HG03469 (cell line): ENCODE measurements at regions not wholly inside any gene's neighbourhood (a gene's known extent, or its start where the extent isn't known, plus 50 kb on each side); places are given as distances from the start of the nearest gene placed in this dataset.

Experiments
- ATAC-seq: cut with Tn5 transposase; IDR thresholded peaks from one replicate; pipeline ENCODE4 v1.9.1; 2021; ENCODE audit warnings: mild to moderate bottlenecking, moderate library complexity, moderate number of reproducible peaks; ENCODE audit not compliant: unreplicated experiment

DNA sequence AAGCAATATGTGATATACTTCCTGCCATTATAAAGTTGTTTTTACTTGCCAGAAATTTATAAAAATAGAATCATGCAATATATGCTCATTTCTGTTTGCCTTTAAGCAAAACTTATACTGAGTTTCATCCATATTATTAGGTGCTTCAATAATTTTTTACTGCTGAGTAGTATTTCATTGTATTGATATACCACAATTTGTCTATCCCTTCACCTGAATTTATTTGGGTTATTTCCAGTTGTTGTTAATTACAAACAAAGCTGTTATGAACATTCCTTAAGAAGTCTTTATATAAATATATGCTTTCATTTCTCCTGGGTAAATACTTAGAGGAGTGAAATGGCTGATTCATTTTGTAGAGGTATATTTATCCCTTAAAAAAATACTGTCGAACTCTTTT lies 864.1 kb downstream of the HACE1 start:
- no peak for ATAC-seq

DNA sequence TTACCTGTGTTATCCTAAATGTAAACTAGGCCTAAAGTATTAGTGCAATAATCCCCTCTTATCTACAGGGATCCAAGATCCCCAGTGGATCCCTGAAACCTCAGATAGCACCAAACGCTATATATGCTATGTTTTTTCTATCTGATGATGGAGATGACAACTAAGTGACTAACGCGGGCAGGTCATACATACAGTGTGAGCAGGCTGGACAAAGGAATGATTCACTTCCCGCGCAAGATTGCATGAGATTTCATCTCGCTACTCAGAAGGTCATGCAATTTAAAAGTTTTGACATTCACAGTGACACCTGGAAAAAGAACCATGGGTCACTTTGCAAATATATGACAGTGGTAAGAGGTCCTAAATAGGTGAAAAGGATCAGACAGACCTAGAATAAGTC lies 875.9 kb downstream of the HACE1 start:
- no peak for ATAC-seq

DNA sequence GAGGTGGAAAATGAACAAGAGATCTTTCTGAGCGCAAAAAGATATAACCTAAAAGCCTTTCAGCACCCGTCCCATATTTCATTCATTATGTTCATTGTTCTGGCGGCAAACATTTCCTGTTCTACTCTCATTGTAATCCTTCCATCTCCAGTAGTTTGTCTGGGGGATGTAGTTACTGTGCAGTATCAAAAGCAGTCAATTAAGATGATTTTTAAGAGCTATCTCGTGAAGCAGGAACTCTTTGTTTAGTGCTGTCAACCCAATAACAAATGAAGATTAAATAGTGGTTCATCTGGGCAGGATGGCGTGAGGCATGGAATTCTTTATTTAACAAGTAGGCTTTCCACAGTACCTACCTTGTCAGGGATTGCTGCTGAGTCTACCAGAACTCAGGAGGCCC lies 876.7 kb downstream of the HACE1 start:
- ATAC-seq = no peak

DNA sequence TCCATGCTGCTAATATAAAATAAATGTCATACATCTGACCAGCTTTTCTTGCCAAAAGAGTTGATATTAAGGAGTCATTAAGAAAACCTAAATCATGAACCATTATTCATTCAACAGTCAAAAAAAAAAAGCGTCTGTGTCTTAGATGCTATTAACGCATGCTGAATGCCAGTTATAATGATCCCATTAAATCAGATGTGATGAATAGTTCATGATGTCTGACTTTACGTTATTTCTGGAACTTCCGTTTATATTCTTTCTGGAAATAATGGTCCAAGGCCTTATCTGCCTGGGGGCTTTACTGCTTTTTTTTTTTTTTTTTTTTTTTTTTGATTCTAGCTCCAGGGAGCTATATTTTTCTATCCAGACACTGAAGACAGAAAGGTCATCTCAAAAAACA lies 877.1 kb downstream of the HACE1 start:
- ATAC-seq = no peak

DNA sequence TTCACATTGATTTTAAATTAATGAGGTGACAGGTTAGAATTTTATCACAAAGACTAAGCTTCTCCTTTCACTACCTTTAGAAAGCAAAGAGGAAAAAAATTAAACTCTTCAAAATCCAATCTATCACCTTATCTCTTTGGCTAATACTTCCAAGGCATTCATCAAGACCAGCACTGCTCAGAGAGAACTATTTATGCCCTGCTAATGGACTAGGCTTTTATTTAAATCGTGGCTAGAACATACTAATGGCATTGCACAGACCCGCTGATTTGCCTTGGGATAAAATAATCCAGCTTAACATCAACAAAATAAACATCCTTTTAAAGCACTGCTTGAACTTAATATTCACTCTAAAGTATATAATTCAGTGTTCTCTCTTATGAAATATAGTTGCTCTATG lies 880.4 kb downstream of the HACE1 start:
- no peak for ATAC-seq

DNA sequence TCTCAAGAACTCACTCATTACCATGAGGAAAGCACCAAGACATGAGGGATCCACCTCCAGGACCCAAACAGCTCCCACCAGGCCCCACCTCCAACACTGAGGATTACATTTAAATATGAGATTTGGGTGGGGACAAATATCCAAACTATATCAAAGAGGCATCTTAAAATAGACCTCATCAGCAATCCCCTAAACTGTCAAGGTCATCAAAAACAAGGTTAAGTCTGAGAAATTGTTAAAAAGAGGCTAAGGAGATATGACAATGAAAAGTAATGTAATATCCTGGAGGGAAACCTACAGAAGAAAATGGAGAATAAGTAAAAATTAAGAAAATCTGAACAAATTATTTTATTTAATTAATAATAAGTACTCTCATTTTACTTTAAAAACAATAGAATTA lies 922.3 kb downstream of the HACE1 start:
- no peak for ATAC-seq

DNA sequence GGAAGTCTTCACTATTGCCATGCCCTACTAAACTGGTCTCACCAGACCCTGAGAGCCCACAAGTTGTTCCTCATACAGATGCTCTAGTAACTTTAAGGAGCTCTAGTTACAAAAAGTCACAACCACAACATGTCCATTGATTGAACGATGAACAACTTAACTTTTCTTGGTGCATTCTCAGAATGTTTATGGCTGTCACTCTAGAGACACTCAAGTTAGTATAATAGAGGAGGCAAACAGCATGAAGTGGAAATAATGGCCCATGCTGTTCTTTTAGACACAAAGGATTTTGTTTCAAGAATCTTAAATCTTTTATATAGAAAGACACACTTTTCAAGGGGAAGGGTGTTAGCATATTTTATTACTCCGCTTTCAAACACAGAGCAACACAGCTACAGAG lies 934.4 kb downstream of the HACE1 start:
- ATAC-seq = no peak

DNA sequence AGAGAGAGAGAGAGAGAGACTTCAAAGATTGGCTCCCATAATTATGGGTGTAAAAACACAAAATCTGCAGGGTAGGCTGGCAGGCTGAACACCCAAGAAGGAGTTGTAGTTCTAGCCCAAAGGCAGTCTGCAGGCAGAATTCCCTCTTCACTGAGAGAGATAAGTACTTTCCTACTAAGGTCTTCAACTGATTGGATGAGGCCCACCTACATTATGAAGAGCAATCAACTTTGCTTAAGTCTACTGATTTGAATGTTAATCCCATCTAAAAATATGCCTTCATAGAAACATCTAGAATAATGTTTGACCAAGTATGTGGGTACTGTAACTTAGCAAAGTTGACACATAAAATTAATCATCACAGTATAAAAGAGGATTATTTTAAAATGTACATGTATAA lies 949.7 kb downstream of the HACE1 start:
- ATAC-seq = no peak

DNA sequence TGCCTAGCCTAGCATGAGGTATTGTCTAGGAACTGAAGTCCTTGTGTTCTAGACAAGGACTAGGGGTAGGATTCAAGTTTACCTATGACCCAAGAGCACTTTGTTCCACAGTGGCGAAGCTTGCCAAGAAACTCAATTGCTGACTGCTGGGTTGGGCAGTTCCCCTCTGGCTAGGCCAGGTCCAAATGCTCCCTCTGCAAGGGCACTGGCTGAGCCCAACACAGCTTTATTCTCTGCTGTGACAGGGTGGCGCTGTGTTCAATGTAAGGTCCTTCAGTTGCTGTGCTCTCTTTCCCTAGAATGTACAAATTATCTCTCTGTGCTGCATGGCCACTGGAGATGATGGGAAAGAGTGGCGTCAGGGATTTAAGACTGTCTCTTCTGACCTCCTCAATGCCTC lies 950.8 kb downstream of the HACE1 start:
- no peak for ATAC-seq

DNA sequence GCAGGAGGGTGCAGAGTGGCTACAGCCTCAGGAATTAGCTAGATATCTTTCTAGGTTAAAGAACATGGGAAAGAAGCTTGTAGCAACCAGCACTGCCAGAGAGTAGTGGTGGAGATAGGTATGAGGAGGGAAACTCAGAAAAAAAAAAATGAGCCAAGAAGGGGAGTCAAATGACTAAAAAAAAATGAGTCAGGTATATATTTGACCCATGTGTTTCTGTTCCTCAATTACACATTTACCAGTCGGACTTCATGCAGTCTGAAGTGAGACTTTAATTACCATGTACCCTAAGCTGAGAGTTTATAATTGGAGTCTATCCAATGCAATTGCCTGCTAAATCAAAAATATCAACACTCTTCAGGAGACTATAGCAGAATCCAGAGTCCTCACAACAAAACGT lies 964.6 kb downstream of the HACE1 start:
- no peak for ATAC-seq

DNA sequence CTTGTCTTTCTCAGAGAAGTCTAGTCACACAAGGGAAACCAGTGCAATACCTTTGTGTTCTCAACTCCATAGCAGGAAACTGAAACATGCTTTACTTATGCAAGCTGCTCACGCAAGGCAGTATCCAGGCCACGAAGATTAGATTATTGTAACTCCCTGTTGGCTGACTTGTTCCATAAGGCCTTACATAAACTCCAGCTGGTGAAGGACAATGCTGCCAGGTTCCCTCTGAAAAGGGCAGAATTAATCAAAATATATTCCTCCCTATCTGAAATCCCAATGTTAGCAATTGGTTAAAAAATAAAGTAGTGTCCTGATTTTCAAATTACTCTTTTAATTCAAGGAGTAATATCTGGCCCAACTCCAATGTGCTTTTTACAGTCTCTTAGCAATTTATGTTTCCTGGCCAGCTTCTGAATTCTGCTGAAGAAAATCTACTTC lies 966.6 kb downstream of the HACE1 start:
- no peak for ATAC-seq

DNA sequence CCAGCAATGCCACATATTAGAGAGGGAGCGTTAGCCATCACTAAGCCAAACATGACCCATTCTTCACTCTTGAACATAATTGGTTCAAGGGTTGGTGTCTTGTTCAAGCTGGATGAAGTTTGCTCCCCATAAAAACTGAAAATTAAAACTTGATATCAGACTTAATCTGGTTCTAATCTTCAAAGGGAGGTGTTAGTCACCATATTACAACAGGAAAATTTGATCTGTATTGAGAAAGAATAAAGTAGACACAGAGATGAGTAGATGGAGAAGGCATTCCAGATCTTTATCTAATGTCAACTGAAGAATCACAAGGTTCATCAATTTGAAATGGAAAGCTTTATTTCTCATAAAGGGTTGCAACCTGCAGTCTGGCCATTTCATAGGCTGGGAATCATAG lies 972.8 kb downstream of the HACE1 start:
- ATAC-seq = no peak

DNA sequence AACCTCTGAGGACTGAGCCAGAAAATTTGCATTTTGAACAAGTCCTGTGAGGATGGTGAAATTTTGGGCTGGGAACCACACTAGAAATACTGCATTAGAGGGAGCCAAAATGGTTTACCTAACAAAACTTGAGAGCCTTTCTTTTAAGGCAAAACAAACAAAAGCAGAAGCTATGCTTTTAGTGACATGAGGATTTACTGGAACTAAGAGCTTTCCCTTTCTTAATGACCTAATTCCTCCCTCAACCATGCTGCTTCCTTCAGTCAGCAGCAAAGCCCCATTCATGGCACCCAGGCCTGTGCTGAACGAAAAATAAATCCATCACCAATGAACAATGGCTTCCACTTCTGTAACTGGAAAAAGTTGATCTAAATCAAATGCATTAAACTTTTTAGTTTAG lies 974.3 kb downstream of the HACE1 start:
- no peak for ATAC-seq

DNA sequence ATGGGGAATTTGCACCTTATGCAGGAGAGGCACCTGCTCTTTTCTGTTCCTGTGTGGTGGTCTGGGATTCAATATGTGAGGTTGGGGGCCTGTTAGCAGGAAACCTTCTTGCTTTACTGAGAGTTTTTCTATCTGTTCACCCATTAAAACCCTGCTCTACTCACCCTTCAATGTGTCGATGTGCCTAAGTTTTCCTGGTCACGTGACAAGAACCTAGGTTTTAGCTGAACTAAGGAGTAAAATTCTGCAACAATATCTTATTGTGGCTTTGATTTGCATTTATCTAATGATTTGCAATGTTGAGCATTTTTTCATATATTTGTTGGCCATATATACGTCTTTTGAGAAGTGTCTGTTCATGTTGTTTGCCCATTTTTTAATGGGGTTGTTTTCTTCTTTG lies 979.9 kb downstream of the HACE1 start:
- ATAC-seq = no peak

DNA sequence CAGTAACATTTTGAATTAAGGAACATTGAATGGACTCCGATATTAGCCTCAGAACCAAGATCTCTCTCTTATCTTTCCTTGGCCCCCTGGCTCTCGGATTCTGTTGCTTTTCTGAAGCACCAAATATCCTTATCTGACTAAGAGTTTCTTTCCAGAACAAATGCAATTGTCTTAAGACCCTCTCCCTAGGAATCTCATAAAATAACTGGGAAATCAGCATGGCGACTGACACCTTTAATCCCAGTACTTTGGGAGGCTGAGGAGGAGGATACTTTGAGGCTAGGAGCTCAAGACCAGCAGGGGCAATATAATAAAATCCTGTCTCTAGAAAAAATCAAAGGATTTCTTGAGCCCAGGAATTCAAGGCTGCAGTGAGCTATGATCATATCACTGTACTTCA lies 984.5 kb downstream of the HACE1 start:
- no peak for ATAC-seq

DNA sequence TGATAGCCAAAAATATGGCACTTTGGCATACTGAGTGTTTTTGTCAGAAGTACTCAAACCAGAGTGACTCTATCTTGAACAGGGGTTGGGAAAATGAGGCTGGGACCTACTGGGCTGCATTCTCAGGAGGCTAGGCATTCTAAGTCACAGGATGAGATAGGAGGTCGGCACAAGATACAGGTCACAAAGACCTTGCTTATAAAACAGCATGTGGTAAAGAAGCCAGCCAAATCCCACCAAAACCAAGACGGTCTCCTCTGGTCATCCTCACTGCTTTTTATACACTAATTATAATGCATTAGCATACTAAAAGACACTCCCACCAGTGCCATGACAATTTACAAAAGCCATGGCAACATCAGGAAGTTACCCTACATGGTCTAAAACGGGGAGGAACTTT lies 985.1 kb downstream of the HACE1 start:
- no peak for ATAC-seq

DNA sequence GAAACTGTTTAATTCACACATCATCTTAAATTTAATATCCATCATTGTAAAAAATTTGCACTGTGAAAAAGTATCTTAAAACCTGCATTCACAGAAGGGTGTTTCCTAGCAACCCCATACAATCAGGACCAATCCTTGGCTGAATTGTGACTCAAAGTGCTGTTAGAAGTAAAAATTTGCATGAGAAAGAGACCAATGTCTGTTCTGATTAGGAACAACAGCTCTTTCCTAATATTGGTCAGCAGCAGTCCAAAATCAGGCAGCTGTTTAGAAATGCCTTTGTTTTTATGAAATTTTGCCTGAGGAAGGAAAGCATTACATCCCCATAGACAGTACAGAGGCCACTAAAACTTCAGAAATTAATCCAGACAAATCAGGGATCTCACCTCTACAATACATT lies 987.0 kb downstream of the HACE1 start:
- no peak for ATAC-seq

DNA sequence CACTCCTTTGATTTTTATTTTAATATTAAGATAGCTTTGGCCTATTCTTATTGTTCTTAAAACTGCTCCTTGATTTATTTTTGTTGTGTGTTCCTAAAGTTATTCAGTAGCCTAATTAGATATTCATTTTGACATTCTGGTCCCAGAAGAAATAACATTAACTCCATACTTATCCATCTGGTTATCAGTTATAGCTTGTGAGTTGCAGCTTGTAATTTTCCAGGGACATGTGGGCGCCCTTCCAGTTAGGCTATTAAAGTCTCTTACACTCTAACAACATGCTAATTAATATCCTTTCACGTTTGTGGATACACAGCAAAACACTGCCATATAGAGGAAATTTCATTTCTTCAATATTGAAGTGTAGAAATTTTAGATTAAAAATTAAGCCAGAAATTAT lies 987.5 kb downstream of the HACE1 start:
- no peak for ATAC-seq

DNA sequence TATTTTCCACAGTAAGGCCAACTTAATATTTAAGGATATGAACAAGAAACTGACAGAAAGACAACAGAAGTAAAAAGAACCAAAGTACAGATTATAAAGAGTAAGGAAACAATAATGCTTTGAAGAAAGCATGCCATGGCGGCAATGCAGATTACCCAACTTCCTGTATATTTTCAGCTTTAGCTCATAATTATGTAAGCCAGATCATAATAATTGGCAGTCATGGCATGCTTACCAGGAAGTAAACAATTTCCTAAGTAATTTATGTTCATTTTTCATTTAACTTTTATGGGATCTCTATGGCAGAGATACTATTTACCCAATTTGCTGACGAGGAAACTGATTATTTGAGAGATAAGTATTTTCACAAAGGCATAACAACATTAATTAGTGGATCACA lies 988.7 kb downstream of the HACE1 start:
- ATAC-seq = no peak

DNA sequence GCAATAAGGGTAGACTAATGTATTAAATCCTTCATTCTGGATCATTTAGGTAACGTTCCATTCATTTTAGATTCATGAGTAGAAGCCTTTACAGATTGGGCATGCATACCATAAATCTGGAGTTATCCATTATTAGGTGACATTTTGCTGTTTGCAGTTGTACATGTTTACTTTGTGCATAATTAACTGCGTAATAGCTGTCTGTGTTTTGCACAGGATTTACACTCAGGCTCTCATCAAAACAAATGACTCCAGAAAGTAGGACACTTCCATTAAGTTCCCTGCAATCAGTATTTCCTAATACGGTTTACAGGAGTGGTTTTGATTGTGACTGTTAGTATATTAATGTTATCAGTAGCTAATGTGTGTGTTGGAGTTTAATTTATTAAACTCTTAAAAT lies 997.4 kb downstream of the HACE1 start:
- ATAC-seq = no peak

DNA sequence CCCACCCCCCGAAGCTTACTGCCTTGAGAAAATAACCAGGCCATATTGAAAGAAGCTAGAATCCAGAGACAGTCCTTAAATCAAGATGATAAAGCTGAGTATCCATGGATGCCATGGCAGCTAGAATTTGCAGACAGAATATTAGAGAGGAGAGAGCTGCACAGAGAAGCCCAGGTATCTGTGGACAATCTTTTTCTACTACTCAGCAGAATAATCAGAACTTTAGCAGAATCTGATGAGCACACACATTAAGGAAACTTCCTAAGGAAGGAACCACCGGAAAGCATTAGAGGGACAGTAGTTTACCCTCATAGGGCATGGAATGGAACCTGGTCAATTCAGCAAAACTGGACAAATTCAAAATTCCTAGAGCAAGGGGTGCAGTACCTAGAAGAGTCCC lies 1001.7 kb downstream of the HACE1 start:
- ATAC-seq = no peak

DNA sequence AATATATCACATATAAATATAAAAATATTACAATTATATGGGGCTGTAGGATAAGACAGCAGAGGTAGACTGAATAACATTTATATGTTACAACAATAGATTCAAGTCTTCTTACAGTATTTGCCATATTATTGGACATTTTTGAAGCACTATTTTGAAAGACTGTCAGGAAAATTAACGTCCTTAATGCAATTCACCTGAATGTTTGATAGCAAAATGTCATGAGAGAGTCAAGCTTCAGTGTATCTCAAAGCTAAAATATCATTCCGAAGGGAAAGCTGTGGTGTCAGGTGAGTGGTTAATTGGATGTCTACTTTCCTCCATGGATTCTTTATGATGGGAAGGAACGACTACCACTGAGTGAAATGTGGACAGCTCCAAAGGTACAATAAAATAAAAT lies 1004.0 kb downstream of the HACE1 start:
- ATAC-seq = no peak

DNA sequence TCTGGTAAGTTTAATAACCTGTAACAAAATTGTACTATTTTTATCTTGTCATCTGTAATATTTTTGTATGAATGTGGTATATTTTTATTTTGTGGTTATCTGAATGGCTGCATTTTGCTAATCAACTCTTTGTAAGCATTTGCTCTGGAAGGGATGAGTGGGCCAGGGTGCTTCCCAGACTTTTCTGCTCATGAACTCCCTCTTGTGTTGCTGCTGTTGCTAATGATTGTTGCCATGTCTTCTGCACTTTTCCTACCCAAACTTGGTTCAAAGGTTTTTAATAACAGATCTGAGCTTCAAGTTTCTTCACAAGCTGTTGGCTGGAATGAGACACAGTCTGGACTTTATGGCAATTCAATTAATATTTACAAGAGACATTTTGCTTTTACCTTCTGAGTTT lies 1005.7 kb downstream of the HACE1 start:
- ATAC-seq = no peak

DNA sequence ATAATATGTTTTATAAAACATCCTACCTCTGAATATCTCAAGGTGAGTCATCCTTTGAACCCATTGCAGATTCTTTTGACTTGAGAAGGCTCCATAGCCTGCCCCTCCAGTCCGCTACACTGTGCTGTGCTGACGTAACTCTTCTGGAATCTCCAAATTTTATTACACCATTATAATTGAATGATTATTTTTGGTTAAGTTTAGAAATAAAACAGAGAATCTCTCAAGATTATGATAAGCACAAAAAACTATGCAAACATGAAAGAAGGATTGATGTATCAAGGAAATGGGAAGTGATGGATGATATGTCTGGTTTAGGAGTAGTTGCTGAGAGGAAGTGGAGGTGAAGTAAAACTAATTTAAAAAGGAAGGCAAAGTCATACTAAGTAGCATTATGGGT lies 1021.3 kb downstream of the HACE1 start:
- no peak for ATAC-seq
